SK-N-SH (cell line): ENCODE measurements at regions not wholly inside any gene's neighbourhood (a gene's known extent, or its start where the extent isn't known, plus 50 kb on each side); places are given as distances from the start of the nearest gene placed in this dataset.

ENCODE experiments used
- CTCF ChIA-PET: fragments of 300-600, 350-600 bp; formaldehyde crosslinking; extraction: SDS; loops from one replicate; lab custom pipeline; 2021; lab: Yijun Ruan, JAX
- POLR2A ChIA-PET: fragments of 350-600 bp; sonication (Branson Sonifier 250); formaldehyde crosslinking; extraction: SDS; loops from one replicate; lab custom pipeline; 2020; ENCODE audit warnings: antibody characterized with exemption, inconsistent platforms; lab: Yijun Ruan, JAX
- DNase-seq: peaks from one replicate; pipeline ENCODE4 v3.0.0; 2012
- H2AFZ ChIP-seq: fragments of 200-600 bp; sonication (generic); 2 replicates; pipeline ENCODE4 v1.8.1; 2016; ENCODE audit warnings: antibody characterized with exemption, mild to moderate bottlenecking, low read depth
- H3F3A ChIP-seq: fragments of 200-600 bp; sonication (generic); replicated peaks from 2 replicates; pipeline ENCODE3; 2016; ENCODE audit warnings: antibody characterized with exemption, mild to moderate bottlenecking; ENCODE audit not compliant: insufficient read depth
- H3K27ac ChIP-seq, 2 experiments: fragments of 200-500 bp in 1 of 2; fragments of 200-600 bp in 1 of 2; sonication (Bioruptor generic) in 1 of 2; sonication (generic), shearing (Covaris generic) in 1 of 2; 2 replicates each; pipeline versions ENCODE4 v1.5.1 to v1.6.1; 2014 to 2016; ENCODE audit warnings: low read depth in 2 of 2, inconsistent platforms in 1 of 2, low read length in 1 of 2, mild to moderate bottlenecking in 1 of 2, mixed read lengths in 1 of 2
- H3K27me3 ChIP-seq: fragments of 200-600 bp; sonication (generic), shearing (Covaris generic); 2 replicates; pipeline ENCODE4 v1.6.1; 2016; ENCODE audit warnings: mixed run types; ENCODE audit not compliant: insufficient read depth
- H3K36me3 ChIP-seq, 2 experiments: fragments of 200-500 bp in 1 of 2; fragments of 200-600 bp in 1 of 2; sonication (Bioruptor generic) in 1 of 2; sonication (generic) in 1 of 2; replicated peaks in 1 of 2; 2 replicates each; pipeline versions ENCODE3 to v1.5.1; 2014 to 2016; ENCODE audit warnings: low read length in 1 of 2, mild to moderate bottlenecking in 1 of 2; ENCODE audit not compliant: insufficient read depth in 2 of 2, control insufficient read depth in 1 of 2
- H3K4me1 ChIP-seq, 2 experiments: fragments of 200-500 bp in 1 of 2; fragments of 200-600 bp in 1 of 2; sonication (Bioruptor generic) in 1 of 2; sonication (generic), shearing (Covaris generic) in 1 of 2; 2 replicates each; pipeline versions ENCODE4 v1.5.1 to v1.6.1; 2014 to 2016; ENCODE audit warnings: low read depth in 1 of 2, low read length in 1 of 2, mixed run types in 1 of 2; ENCODE audit not compliant: insufficient read depth in 2 of 2, control insufficient read depth in 1 of 2
- H3K4me2 ChIP-seq: fragments of 200-600 bp; sonication (generic), shearing (Covaris generic); 2 replicates; pipeline ENCODE4 v1.6.1; 2017; ENCODE audit warnings: mixed run types
- H3K4me3 ChIP-seq, 2 experiments: fragments of 200-500 bp in 1 of 2; fragments of 200-600 bp in 1 of 2; sonication (Bioruptor generic) in 1 of 2; sonication (generic), shearing (Covaris generic) in 1 of 2; 2 replicates each; pipeline versions ENCODE4 v1.5.1 to v1.8.1; 2014 to 2016; ENCODE audit warnings: low read depth in 2 of 2, inconsistent platforms in 1 of 2, low read length in 1 of 2, mild to moderate bottlenecking in 1 of 2, mixed read lengths in 1 of 2, moderate library complexity in 1 of 2
- H3K79me2 ChIP-seq: fragments of 200-600 bp; sonication (generic); 2 replicates; pipeline ENCODE4 v1.8.1; 2017; ENCODE audit warnings: mild to moderate bottlenecking; ENCODE audit not compliant: insufficient read depth
- H3K9ac ChIP-seq: fragments of 200-600 bp; sonication (generic); 2 replicates; pipeline ENCODE4 v1.6.1; 2017; ENCODE audit warnings: mixed run types
- H3K9me2 ChIP-seq: fragments of 200-600 bp; sonication (generic); 2 replicates; pipeline ENCODE4 v1.6.1; 2017; ENCODE audit warnings: mixed run types
- H3K9me3 ChIP-seq: fragments of 200-600 bp; sonication (generic); 2 replicates; pipeline ENCODE4 v1.6.1; 2017; ENCODE audit warnings: mixed run types, mild to moderate bottlenecking, moderate library complexity
- H4K20me1 ChIP-seq: fragments of 200-600 bp; sonication (generic); 2 replicates; pipeline ENCODE4 v1.6.1; 2017; ENCODE audit warnings: mild to moderate bottlenecking, mixed run types; ENCODE audit not compliant: insufficient read depth
- FOXJ3 ChIP-seq: sonication (generic); formaldehyde crosslinking; IDR thresholded peaks from 2 replicates; pipeline ENCODE4 v1.5.1; 2020; ENCODE audit warnings: mild to moderate bottlenecking, missing genetic modification reagents
- FOXM1 ChIP-seq: IDR thresholded peaks from 2 replicates; pipeline ENCODE4 v1.4.0; 2012; ENCODE audit warnings: low read depth, mild to moderate bottlenecking
- GABPA ChIP-seq: IDR thresholded peaks from 2 replicates; pipeline ENCODE4 v1.4.0; 2012; ENCODE audit warnings: low read depth, mild to moderate bottlenecking
- MAX ChIP-seq: IDR thresholded peaks from 2 replicates; pipeline ENCODE4 v1.4.0; 2012; ENCODE audit warnings: low read depth
- MXI1 ChIP-seq: IDR thresholded peaks from 2 replicates; pipeline ENCODE4 v1.6.1; 2012; ENCODE audit warnings: mild to moderate bottlenecking, low read depth, low read length, improper control_type of control experiment
- NFIC ChIP-seq: IDR thresholded peaks from 2 replicates; pipeline ENCODE4 v1.4.0; 2012; ENCODE audit warnings: borderline replicate concordance
- NRF1 ChIP-seq: IDR thresholded peaks from 2 replicates; pipeline ENCODE4 v1.6.1; 2012; ENCODE audit warnings: low read depth, mild to moderate bottlenecking, low read length
- RCOR1 ChIP-seq: fragments of 150-350 bp; IDR thresholded peaks from 2 replicates; pipeline ENCODE4 v1.6.1; 2017; ENCODE audit warnings: antibody characterized with exemption, low read length
- REST ChIP-seq: IDR thresholded peaks from 2 replicates; pipeline ENCODE4 v1.6.1; 2012; ENCODE audit warnings: mild to moderate bottlenecking, low read depth, low read length, moderate library complexity
- RFX5 ChIP-seq: IDR thresholded peaks from 2 replicates; pipeline ENCODE4 v1.6.1; 2012; ENCODE audit warnings: mild to moderate bottlenecking, improper control_type of control experiment, low read length
- RXRA ChIP-seq: IDR thresholded peaks from 2 replicates; pipeline ENCODE4 v1.4.0; 2012; ENCODE audit warnings: low read depth, mild to moderate bottlenecking, borderline replicate concordance
- SIN3A ChIP-seq: IDR thresholded peaks from 2 replicates; pipeline ENCODE4 v1.6.1; 2012; ENCODE audit warnings: low read depth, mild to moderate bottlenecking, low read length, moderate library complexity, borderline replicate concordance
- TCF12 ChIP-seq: IDR thresholded peaks from 2 replicates; pipeline ENCODE4 v1.4.0; 2012
- TEAD4 ChIP-seq: IDR thresholded peaks from 2 replicates; pipeline ENCODE4 v1.4.0; 2012; ENCODE audit warnings: mild to moderate bottlenecking, borderline replicate concordance; ENCODE audit not compliant: insufficient read depth
- USF1 ChIP-seq: IDR thresholded peaks from 2 replicates; pipeline ENCODE4 v1.4.0; 2012; ENCODE audit warnings: low read depth, borderline replicate concordance
- USF2 ChIP-seq: fragments of 150-350 bp; IDR thresholded peaks from 2 replicates; pipeline ENCODE4 v1.6.1; 2017; ENCODE audit warnings: antibody characterized with exemption, low read length, low read depth, borderline replicate concordance
- WGBS: methylation state at CpG from one replicate; pipeline ENCODE4 v1.1.6; 2017; ENCODE audit warnings: low lambda C conversion rate; 5-methylcytosine and 5-hydroxymethylcytosine counted together

GRCh38 chr20:43287637-43288036 is 97.9 kb upstream of the PTPRT start:
- H3K9ac ChIP-seq: no peak overlapping the region
- no peaks in the 10 kb centered on the region for H4K20me1 ChIP-seq
- 10% methylated on average over 2 of the region's 2 CpGs for WGBS
- no peaks in the 10 kb centered on the region for H3K36me3 ChIP-seq
- no peak overlapping the region for H2AFZ ChIP-seq
- H3K4me2 ChIP-seq: no peak overlapping the region
- ChIA-PET POLR2A (no interaction called here), CTCF (interaction anchor here (0.6 kb wide), 1 partner anchor 1083 kb away, joined by 4 read pairs; no protein-coding TSS in a partner anchor)
- H3K27ac ChIP-seq: no peak overlapping the region
- H3K4me3 ChIP-seq: no peak overlapping the region
- no peaks in the 10 kb centered on the region for H3K79me2 ChIP-seq
- no peaks in the 10 kb centered on the region for H3F3A ChIP-seq
- TF ChIP-seq TEAD4 (no peak), MAX (no peak), SIN3A (no peak), USF2 (no peak), MXI1 (no peak), REST (no peak), RFX5 (no peak)
- TF ChIP-seq, all 33 proteins: peak for 0
- Histone ChIP-seq H3K4me1 (no peaks in the 10 kb centered on the region), H3K9me3 (no peaks in the 10 kb centered on the region), H3K27me3 (no peaks in the 10 kb centered on the region), H3K9me2 (no peaks in the 10 kb centered on the region)
- no peak for DNase-seq

- ChIA-PET POLR2A (no interaction called here), CTCF (interaction anchor here (0.7 kb wide), 1 partner anchor 512 kb away, joined by 3 read pairs; no protein-coding TSS in a partner anchor)
- no peak overlapping the region for H2AFZ ChIP-seq
- no peaks in the 10 kb centered on the region for H3K27me3 ChIP-seq
- WGBS: 28% methylated on average over 3 of the region's 3 CpGs
- H3K9me2 ChIP-seq: no peaks in the 10 kb centered on the region
- H3K36me3 ChIP-seq: no peaks in the 10 kb centered on the region
- TF ChIP-seq USF1: no peak
- no peak for TF ChIP-seq TCF12
- no peak for TF ChIP-seq RXRA
- no peak for TF ChIP-seq RCOR1
- no peak for TF ChIP-seq NFIC
- no peak for TF ChIP-seq FOXM1
- no peak for TF ChIP-seq FOXJ3 (CRISPR knock-in tag)
- no peak for TF ChIP-seq NRF1
- TF ChIP-seq GABPA: no peak
- no peak overlapping the region for H3K27ac ChIP-seq
- H3K79me2 ChIP-seq: no peaks in the 10 kb centered on the region
- no peak overlapping the region for H3K4me2 ChIP-seq
- no peak overlapping the region for H3K9ac ChIP-seq
- DNase-seq: no peak
- H3K4me3 ChIP-seq: no peak overlapping the region
- no peaks in the 10 kb centered on the region for H3K9me3 ChIP-seq
- H4K20me1 ChIP-seq: no peaks in the 10 kb centered on the region
- H3K4me1 ChIP-seq: no peaks in the 10 kb centered on the region
- H3F3A ChIP-seq: no peaks in the 10 kb centered on the region
These were observed 95.5 kb upstream of the PTPRT start for GRCh38 chr20:43285170-43285569.
